Panc1 (cell line): ENCODE measurements at regions not wholly inside any gene's neighbourhood (a gene's known extent, or its start where the extent isn't known, plus 50 kb on each side); places are given as distances from the start of the nearest gene placed in this dataset.

ENCODE experiments used
- ATAC-seq: fragments of 200-7000 bp; cut with Tn5 transposase; 2 replicates; pipeline ENCODE4 v1.9.1; 2020; ENCODE audit warnings: mild to moderate bottlenecking, moderate library complexity
- BruUV-seq: library from RNA; stranded (reverse); fragments of 400-500 nt; replicated peaks from 2 replicates; lab custom pipeline; 2021; lab: Mats Ljungman, UMichigan
- CTCF ChIA-PET: fragments of 300-600 bp; sonication (Branson Sonifier 250); formaldehyde crosslinking; loops from one replicate; lab custom pipeline; 2022; ENCODE audit warnings: antibody characterized with exemption; lab: Charles Lee
- POLR2A ChIA-PET: fragments of 300-600 bp; sonication (Branson Sonifier 250); formaldehyde crosslinking; loops from one replicate; lab custom pipeline; 2022; ENCODE audit warnings: antibody characterized with exemption; lab: Charles Lee
- DNase-seq: peaks from one replicate; pipeline ENCODE4 v3.0.0-alpha.2; 2010; ENCODE audit warnings: low read depth, low spot score
- H3K27ac ChIP-seq: 2 replicates; pipeline ENCODE4 v1.5.1; 2011; ENCODE audit warnings: mild to moderate bottlenecking, low read length, inconsistent platforms
- H3K27me3 ChIP-seq: fragments of 200-500 bp; sonication (Bioruptor generic); 2 replicates; pipeline ENCODE4 v1.6.0; 2014; ENCODE audit warnings: low read length, inconsistent platforms; ENCODE audit not compliant: control insufficient read depth, insufficient read depth
- H3K36me3 ChIP-seq: fragments of 200-500 bp; sonication (Bioruptor generic); 2 replicates; pipeline ENCODE4 v1.5.1; 2014; ENCODE audit warnings: inconsistent platforms, mild to moderate bottlenecking, low read length, moderate library complexity; ENCODE audit not compliant: control insufficient read depth, insufficient read depth
- H3K4me1 ChIP-seq: 2 replicates; pipeline ENCODE4 v1.5.1; 2011; ENCODE audit warnings: inconsistent platforms, mild to moderate bottlenecking, low read length, moderate library complexity; ENCODE audit not compliant: control insufficient read depth, insufficient read depth
- H3K4me3 ChIP-seq, 2 experiments: 2 replicates each; pipeline ENCODE4 v1.5.1; 2011 to 2012; ENCODE audit warnings: low read depth in 2 of 2, low read length in 2 of 2, mild to moderate bottlenecking in 2 of 2, inconsistent platforms in 1 of 2, moderate library complexity in 1 of 2
- H3K9me3 ChIP-seq: fragments of 200-500 bp; sonication (Bioruptor generic); 2 replicates; pipeline ENCODE4 v1.5.1; 2014; ENCODE audit warnings: low read depth, mild to moderate bottlenecking, inconsistent platforms, low read length, moderate library complexity; ENCODE audit not compliant: control insufficient read depth, insufficient read depth
- CTCF ChIP-seq: fragments of 450-650 bp; IDR thresholded peaks from 2 replicates; pipeline ENCODE4 v1.5.1; 2017; ENCODE audit warnings: mild to moderate bottlenecking
- POLR2AphosphoS5 ChIP-seq: IDR thresholded peaks from 2 replicates; pipeline ENCODE4 v1.6.1; 2012; ENCODE audit warnings: mild to moderate bottlenecking, low read depth, low read length, moderate library complexity
- REST ChIP-seq, 2 experiments: IDR thresholded peaks; 2 replicates each; pipeline ENCODE4 v1.6.1; 2011 to 2012; ENCODE audit warnings: low read depth in 2 of 2, control low read depth in 1 of 2, low read length in 1 of 2, mild to moderate bottlenecking in 1 of 2, moderate library complexity in 1 of 2; ENCODE audit not compliant: insufficient read depth in 1 of 2
- SIN3A ChIP-seq: IDR thresholded peaks from 2 replicates; pipeline ENCODE4 v1.6.1; 2012; ENCODE audit warnings: low read depth, mild to moderate bottlenecking, low read length, moderate library complexity, borderline replicate concordance; ENCODE audit not compliant: insufficient read depth
- TCF7L2 ChIP-seq: IDR thresholded peaks from 2 replicates; pipeline ENCODE4 v1.6.1; 2011; ENCODE audit warnings: mild to moderate bottlenecking, low read depth, low read length, inconsistent platforms
- in situ Hi-C: cut with HindIII; loops from 2 replicates; pipeline ENCODE4 v1.10.0; 2016; ENCODE audit warnings: low sequenced_read_pairs, low pct_unique_long_range_greater_than_20kb
- intact Hi-C: fragments of 100-400 bp; cut with micrococcal nuclease; formaldehyde crosslinking; loops from one replicate; pipeline ENCODE4 v1.10.0; 2022; ENCODE audit not compliant: unreplicated experiment

- TF ChIP-seq SIN3A (no peak), TCF7L2 (no peak), REST (IDR thresholded peaks at IDR 0.05; ENCODE audit: insufficient read depth in 1 of 2, low read depth in 2 of 2, low read length in 1 of 2) (no peak), POLR2AphosphoS5 (no peak), CTCF (no peak)
- POLR2A ChIA-PET: no interaction called here
- H3K36me3 ChIP-seq: no peaks in the 10 kb centered on the region
- intact Hi-C loops (no loop called here), in situ Hi-C loops (no loop called here)
- H3K4me1 ChIP-seq: no peaks in the 10 kb centered on the region
- CTCF ChIA-PET: no interaction called here
- no peak overlapping the region for H3K4me3 ChIP-seq
- no peaks in the 10 kb centered on the region for H3K27me3 ChIP-seq
- ATAC-seq: no peak
- H3K27ac ChIP-seq: no peak overlapping the region
- BruUV-seq: no TSS peak
- no peaks in the 10 kb centered on the region for H3K9me3 ChIP-seq
- no peak for DNase-seq
Observed at GRCh38 chr18:2281086-2281485, 290.2 kb downstream of the METTL4 start.

GRCh38 chr18:2281523-2282199 lies 289.6 kb downstream of the METTL4 start:
- ChIA-PET CTCF (no interaction called here), POLR2A (no interaction called here)
- no peak for DNase-seq
- Histone ChIP-seq H3K4me1 (no peaks in the 10 kb centered on the region), H3K9me3 (no peaks in the 10 kb centered on the region), H3K27me3 (no peaks in the 10 kb centered on the region), H3K4me3 (no peak overlapping the region), H3K27ac (no peak overlapping the region), H3K36me3 (no peaks in the 10 kb centered on the region)
- TF ChIP-seq REST (IDR thresholded peaks at IDR 0.05; ENCODE audit: insufficient read depth in 1 of 2, low read depth in 2 of 2, low read length in 1 of 2) (no peak), POLR2AphosphoS5 (no peak), SIN3A (no peak)
- no TSS peak for BruUV-seq
- ATAC-seq: no peak
- in situ Hi-C loops: no loop called here
- intact Hi-C loops: no loop called here
